DND-41 (cell line): ENCODE measurements at regions not wholly inside any gene's neighbourhood (a gene's known extent, or its start where the extent isn't known, plus 50 kb on each side); places are given as distances from the start of the nearest gene placed in this dataset.

ENCODE experiments used
- ATAC-seq: fragments of 200-7000 bp; cut with Tn5 transposase; 3 replicates; pipeline ENCODE4 v1.9.1; 2021; ENCODE audit warnings: low read depth; ENCODE audit not compliant: insufficient read depth
- DNase-seq: peaks from one replicate; pipeline ENCODE4 v3.0.0-alpha.2; 2020
- H2AFZ ChIP-seq: 2 replicates; pipeline ENCODE4 v1.6.0; 2012; ENCODE audit warnings: low read depth, low read length
- H3K27ac ChIP-seq: 2 replicates; pipeline ENCODE4 v1.5.1; 2012; ENCODE audit warnings: low read length, inconsistent platforms
- H3K27me3 ChIP-seq: fragments of 200-600 bp; sonication (generic); 2 replicates; pipeline ENCODE4 v1.6.0; 2012; ENCODE audit warnings: low read length, mild to moderate bottlenecking, inconsistent platforms; ENCODE audit not compliant: insufficient read depth, poor library complexity
- H3K36me3 ChIP-seq: 2 replicates; pipeline ENCODE4 v1.5.1; 2012; ENCODE audit warnings: low read length, inconsistent platforms; ENCODE audit not compliant: insufficient read depth
- H3K4me1 ChIP-seq: 2 replicates; pipeline ENCODE4 v1.5.1; 2012; ENCODE audit warnings: mild to moderate bottlenecking, low read length; ENCODE audit not compliant: insufficient read depth
- H3K4me2 ChIP-seq: 2 replicates; pipeline ENCODE4 v1.6.0; 2012; ENCODE audit warnings: mild to moderate bottlenecking, moderate library complexity, low read length, inconsistent platforms; ENCODE audit not compliant: insufficient read depth
- H3K4me3 ChIP-seq, 2 experiments: fragments of 200-600 bp in 1 of 2; shearing (Covaris generic) in 1 of 2; 2 replicates each; pipeline ENCODE4 v1.5.1; 2012 to 2016; ENCODE audit warnings: inconsistent platforms in 2 of 2, low read length in 2 of 2, mild to moderate bottlenecking in 2 of 2, low read depth in 1 of 2, moderate library complexity in 1 of 2
- H3K79me2 ChIP-seq: 2 replicates; pipeline ENCODE4 v1.6.0; 2012; ENCODE audit warnings: low read length, inconsistent platforms; ENCODE audit not compliant: insufficient read depth
- H3K9ac ChIP-seq: 2 replicates; pipeline ENCODE4 v1.6.0; 2012; ENCODE audit warnings: low read depth, mild to moderate bottlenecking, inconsistent platforms, low read length, moderate library complexity
- H3K9me3 ChIP-seq: 2 replicates; pipeline ENCODE4 v1.5.1; 2012; ENCODE audit warnings: low read length, moderate library complexity, mild to moderate bottlenecking, inconsistent platforms; ENCODE audit not compliant: insufficient read depth, severe bottlenecking
- H4K20me1 ChIP-seq: 2 replicates; pipeline ENCODE4 v1.6.0; 2012; ENCODE audit warnings: low read length; ENCODE audit not compliant: insufficient read depth
- EZH2 ChIP-seq: IDR thresholded peaks from 3 replicates; pipeline ENCODE4 v1.6.1; 2012; ENCODE audit warnings: borderline replicate concordance, low read depth, mild to moderate bottlenecking, moderate library complexity, low read length, inconsistent platforms; ENCODE audit not compliant: severe bottlenecking
- TF ChIP-seq, protein P1 (sequence below): IDR thresholded peaks from 2 replicates; pipeline ENCODE4 v1.5.1; 2012; ENCODE audit warnings: borderline replicate concordance, low read length, moderate library complexity, mild to moderate bottlenecking; ENCODE audit not compliant: poor library complexity, severe bottlenecking; ENCODE audit errors: extremely low read depth

DNA sequence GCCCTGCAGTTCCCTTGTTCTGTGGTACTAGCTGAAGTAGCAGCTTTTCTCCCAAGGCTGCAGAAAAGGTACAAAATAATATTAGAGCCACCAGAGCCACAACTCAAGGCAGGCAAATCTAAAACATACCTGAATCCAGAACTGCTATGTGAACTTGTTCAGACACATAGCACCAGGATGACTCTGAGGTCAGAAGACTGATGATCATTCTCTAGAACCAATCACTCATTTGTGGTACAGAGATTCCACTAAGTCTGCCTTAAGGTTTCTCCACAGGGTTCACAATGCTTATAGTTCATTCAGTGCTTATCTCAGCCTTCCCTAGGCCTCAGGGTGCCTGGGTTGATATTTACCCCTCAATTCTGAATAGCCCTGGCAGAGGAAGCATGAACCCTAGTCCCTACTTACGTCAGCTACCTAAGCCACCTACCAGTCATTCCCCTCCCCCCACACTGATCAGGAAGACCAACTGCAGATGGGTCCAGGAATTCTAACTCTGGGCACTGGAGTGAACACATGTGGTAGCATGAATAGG, 140.9 kb upstream of the MOCS1 start:
- H3K36me3 ChIP-seq = no peaks in the 10 kb centered on the region
- ATAC-seq (no peak), DNase-seq (no peak)
- H3K27ac ChIP-seq = no peak overlapping the region
- no peak overlapping the region for H3K4me3 ChIP-seq
- no peak overlapping the region for H3K4me2 ChIP-seq
- H3K9me3 ChIP-seq = no peaks in the 10 kb centered on the region
- no peak overlapping the region for H2AFZ ChIP-seq
- H4K20me1 ChIP-seq = no peaks in the 10 kb centered on the region
- H3K4me1 ChIP-seq = no peaks in the 10 kb centered on the region
- H3K9ac ChIP-seq = no peak overlapping the region
- no peaks in the 10 kb centered on the region for H3K79me2 ChIP-seq
- H3K27me3 ChIP-seq = no peaks in the 10 kb centered on the region
- TF ChIP-seq EZH2 = no peak
- TF ChIP-seq, protein P1, sequence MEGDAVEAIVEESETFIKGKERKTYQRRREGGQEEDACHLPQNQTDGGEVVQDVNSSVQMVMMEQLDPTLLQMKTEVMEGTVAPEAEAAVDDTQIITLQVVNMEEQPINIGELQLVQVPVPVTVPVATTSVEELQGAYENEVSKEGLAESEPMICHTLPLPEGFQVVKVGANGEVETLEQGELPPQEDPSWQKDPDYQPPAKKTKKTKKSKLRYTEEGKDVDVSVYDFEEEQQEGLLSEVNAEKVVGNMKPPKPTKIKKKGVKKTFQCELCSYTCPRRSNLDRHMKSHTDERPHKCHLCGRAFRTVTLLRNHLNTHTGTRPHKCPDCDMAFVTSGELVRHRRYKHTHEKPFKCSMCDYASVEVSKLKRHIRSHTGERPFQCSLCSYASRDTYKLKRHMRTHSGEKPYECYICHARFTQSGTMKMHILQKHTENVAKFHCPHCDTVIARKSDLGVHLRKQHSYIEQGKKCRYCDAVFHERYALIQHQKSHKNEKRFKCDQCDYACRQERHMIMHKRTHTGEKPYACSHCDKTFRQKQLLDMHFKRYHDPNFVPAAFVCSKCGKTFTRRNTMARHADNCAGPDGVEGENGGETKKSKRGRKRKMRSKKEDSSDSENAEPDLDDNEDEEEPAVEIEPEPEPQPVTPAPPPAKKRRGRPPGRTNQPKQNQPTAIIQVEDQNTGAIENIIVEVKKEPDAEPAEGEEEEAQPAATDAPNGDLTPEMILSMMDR = no peak

DNA sequence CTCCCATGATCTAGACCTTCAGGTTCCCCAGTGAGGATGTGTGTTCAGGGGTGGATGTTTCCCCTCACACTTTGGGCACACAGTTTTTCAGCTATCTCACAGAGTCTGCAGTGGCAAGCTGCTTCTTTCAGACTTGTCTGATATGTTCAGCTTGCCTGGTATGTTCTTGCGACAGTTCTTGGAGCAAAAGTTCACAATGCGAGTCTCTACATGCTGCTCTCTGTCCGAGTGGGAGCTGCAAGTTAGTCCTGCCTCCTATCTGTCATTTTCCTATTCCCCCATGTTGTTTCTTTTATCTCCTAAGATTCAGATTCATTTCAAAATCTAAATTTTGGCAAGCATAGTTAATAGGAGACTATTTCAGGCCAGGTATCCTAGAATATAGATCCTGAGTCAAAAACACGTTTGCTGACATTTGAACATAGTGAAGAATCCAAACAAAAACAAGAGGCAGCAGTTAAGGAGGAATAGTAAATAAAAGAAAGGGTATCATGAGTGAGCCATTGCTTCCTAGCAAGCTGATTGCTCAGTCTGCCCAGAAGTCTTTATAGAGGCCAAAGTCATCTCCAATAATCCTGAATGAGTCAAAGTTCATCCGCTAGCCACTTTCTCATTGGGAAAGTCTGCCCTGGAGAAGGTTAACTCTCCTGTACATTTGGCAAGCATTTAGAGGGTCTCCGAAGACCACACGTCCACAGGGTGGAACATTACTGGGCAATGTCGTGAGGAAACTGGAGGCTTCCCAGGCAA, 140.2 kb upstream of the MOCS1 start:
- TF ChIP-seq, protein P1 = no peak
- Histone ChIP-seq H2AFZ (no peak overlapping the region), H3K9me3 (no peaks in the 10 kb centered on the region), H3K4me3 (no peak overlapping the region), H3K4me1 (no peaks in the 10 kb centered on the region), H3K9ac (no peak overlapping the region), H3K27ac (no peak overlapping the region), H3K79me2 (no peaks in the 10 kb centered on the region), H3K36me3 (no peaks in the 10 kb centered on the region), H3K27me3 (no peaks in the 10 kb centered on the region), H4K20me1 (no peaks in the 10 kb centered on the region), H3K4me2 (no peak overlapping the region)
- no peak for DNase-seq
- ATAC-seq = no peak

DNA sequence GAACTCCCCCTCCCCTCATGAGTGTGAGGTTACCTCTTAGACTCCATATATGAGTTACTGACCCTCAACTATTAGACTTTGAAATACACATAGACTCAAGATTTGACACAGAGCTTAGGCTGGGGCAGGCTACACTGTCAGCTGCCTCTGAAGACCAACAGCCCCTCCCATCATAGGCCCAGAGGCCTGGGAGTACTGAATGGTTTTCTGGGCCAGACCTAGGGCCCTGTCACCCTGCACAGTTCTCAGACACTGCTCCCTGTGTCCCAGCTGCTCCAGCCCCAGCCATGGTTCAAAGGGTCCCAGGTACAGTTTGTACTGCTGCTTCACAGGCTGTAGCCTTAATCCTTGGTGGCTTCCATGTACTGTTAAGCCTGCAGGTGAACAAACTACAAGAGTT, 132.1 kb upstream of the MOCS1 start:
- Histone ChIP-seq H3K4me2 (no peak overlapping the region), H3K9me3 (peaks cover 10% of the 10 kb centered on the region), H3K36me3 (no peaks in the 10 kb centered on the region), H3K27me3 (no peaks in the 10 kb centered on the region), H3K4me3 (no peak overlapping the region), H3K4me1 (no peaks in the 10 kb centered on the region), H3K9ac (no peak overlapping the region), H4K20me1 (no peaks in the 10 kb centered on the region), H3K79me2 (no peaks in the 10 kb centered on the region), H3K27ac (no peak overlapping the region), H2AFZ (no peak overlapping the region)
- TF ChIP-seq EZH2 = no peak
- DNase-seq (no peak), ATAC-seq (no peak)

DNA sequence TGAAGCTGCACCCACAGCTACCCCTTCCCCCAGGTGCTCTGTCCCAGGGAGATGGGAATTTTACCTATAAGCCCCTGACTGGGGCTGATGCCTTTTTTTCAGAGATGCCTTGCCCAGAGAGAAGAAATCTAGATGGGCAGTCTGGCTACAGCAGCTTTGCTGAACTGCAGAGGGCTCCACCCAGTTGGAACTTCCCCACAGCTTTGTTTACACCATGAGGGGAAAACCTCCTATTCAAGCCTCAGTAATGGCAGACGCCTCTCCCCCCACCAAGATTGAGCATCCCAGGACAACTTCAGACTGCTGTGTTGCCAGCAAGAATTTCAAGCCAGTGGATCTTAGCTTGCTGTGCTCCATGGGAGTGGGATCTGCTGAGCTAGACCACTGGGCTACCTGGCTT, 122.6 kb upstream of the MOCS1 start:
- H2AFZ ChIP-seq = no peak overlapping the region
- TF ChIP-seq, protein P1 = no peak
- TF ChIP-seq EZH2 = no peak
- no peak for ATAC-seq
- H3K27me3 ChIP-seq = no peaks in the 10 kb centered on the region
- H3K36me3 ChIP-seq = no peaks in the 10 kb centered on the region
- no peak overlapping the region for H3K4me3 ChIP-seq
- H3K4me2 ChIP-seq = no peak overlapping the region
- H3K4me1 ChIP-seq = no peaks in the 10 kb centered on the region
- no peak overlapping the region for H3K27ac ChIP-seq
- no peak for DNase-seq
- no peaks in the 10 kb centered on the region for H4K20me1 ChIP-seq
- no peaks in the 10 kb centered on the region for H3K79me2 ChIP-seq
- H3K9me3 ChIP-seq = no peaks in the 10 kb centered on the region
- H3K9ac ChIP-seq = no peak overlapping the region
